Embryonic facial prominence (tissue), 1 donor: ENCODE measurements at regions not wholly inside any gene's neighbourhood (a gene's known extent, or its start where the extent isn't known, plus 50 kb on each side); places are given as distances from the start of the nearest gene placed in this dataset.

Source experiments
- DNase-seq: peaks from one replicate; pipeline ENCODE4 v3.0.0-alpha.2; 2016; ENCODE audit errors: extremely low spot score

GRCh38 chr1:192081359-192081758 is 76.9 kb upstream of the RGS18 start:
- DNase-seq, result no peak

DNA sequence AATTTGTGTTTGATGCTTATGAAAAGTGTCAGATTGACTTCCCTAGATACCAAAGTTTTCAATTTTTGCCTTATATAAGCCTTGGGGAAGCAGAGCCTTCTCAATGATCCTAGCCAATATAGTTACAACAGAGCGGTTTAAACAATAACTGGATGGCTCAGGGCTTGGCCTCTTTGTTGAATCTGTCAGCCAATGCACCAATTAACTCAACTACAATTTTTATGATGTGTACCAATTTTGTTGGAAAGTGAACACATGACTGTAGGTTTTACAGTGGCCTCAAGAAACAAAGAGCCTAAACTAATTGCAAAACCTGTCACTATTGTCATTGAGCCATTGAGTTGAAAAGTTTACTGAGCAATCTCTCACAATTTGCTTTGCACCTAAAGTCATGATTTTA is 71.6 kb upstream of the RGS18 start:
- no peak for DNase-seq

- no peak for DNase-seq
Observed at GRCh38 chr1:192087334-192087733, 70.9 kb upstream of the RGS18 start.

- DNase-seq, result no peak
Observed at GRCh38 chr1:192088496-192088895, 69.8 kb upstream of the RGS18 start.

DNA sequence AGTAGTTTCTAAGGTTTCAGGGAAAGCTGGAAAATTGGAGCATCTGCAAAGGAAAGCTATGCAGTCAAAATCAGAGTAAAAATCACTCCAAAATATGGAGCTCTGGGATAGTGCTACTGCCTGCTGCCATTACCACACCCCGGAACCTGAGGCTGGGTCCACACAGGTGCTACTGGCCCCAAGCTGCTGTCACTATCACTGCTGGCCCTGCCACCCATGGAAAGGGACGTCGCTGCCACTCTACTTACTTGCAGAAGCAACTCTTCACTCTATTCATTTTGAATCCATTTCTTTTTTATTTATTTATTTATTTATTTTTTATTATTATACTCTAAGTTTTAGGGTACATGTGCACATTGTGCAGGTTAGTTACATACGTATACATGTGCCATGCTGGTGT is 60.3 kb upstream of the RGS18 start:
- DNase-seq, result no peak

DNA sequence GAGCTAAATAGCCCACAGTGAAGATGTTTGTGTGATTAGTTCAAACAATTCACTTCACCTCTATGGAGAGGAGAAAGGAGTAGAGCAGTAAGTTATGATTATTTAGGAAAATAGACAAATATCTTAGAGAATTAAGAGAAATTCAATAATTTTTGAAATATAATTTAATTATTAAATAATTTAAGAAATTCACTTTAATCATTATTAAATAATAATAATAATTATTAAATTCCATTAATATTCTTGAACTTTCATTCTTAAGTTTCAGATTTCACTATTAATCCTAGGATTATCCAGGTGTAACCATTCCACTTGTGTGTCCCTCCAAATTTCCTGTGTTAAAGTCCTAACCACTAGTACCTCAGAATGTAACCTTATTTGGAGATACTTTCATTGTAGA is 58.9 kb upstream of the RGS18 start:
- DNase-seq, result no peak

GRCh38 chr1:192100686-192101468 is 57.4 kb upstream of the RGS18 start:
- DNase-seq, result no peak

- DNase-seq, result no peak
Observed at GRCh38 chr1:192104128-192104527, 54.1 kb upstream of the RGS18 start.

GRCh38 chr1:192104852-192105251 is 53.4 kb upstream of the RGS18 start:
- DNase-seq, result no peak

DNA sequence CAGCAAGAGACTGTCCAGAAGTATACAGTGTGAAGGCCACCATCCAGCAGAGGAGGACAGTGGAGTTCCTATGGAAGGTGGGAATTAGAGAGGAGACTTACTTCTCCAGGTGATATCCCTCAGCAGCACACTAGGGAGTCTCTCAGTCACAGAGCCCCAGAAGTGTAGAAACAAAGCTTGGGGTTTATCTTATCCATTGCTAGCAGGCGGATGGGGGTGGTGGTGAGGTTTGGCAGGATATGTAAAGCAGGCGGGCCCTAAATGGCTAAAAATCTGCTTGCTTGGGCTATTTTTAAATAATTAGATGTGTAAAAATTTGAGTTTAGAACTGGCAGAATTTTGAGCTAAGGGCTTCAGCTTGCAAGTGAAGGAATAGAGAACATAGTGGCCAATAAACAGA is 50.1 kb upstream of the RGS18 start:
- DNase-seq, result no peak
